Progenitor cell of endocrine pancreas (in vitro differentiated cells): ENCODE measurements at regions not wholly inside any gene's neighbourhood (a gene's known extent, or its start where the extent isn't known, plus 50 kb on each side); places are given as distances from the start of the nearest gene placed in this dataset.

Experiments
- DNase-seq: peaks from one replicate; pipeline ENCODE4 v3.0.0; 2021; ENCODE audit warnings: low spot score; ENCODE audit not compliant: unreplicated experiment
- H3K27ac Mint-ChIP-seq: 2 replicates; pipeline ENCODE4 v1.8.0; 2021; ENCODE audit warnings: mild to moderate bottlenecking, moderate library complexity, mixed read lengths
- H3K27me3 Mint-ChIP-seq: 2 replicates; pipeline ENCODE4 v1.8.0; 2021; ENCODE audit warnings: mixed read lengths
- H3K36me3 Mint-ChIP-seq: 2 replicates; pipeline ENCODE4 v1.8.0; 2022; ENCODE audit warnings: mixed read lengths; ENCODE audit not compliant: insufficient read depth
- H3K4me1 Mint-ChIP-seq: 2 replicates; pipeline ENCODE4 v1.8.0; 2021; ENCODE audit warnings: low read depth, mixed read lengths
- H3K4me3 Mint-ChIP-seq: 2 replicates; pipeline ENCODE4 v1.8.0; 2021; ENCODE audit warnings: low read depth, mild to moderate bottlenecking, moderate library complexity, mixed read lengths
- H3K9me3 Mint-ChIP-seq: 2 replicates; pipeline ENCODE4 v1.8.0; 2021; ENCODE audit warnings: low read depth, mixed read lengths
- CTCF ChIP-seq: fragments of 200-600 bp; sonication (generic); IDR thresholded peaks from one replicate; pipeline ENCODE4 v1.5.0; 2021; ENCODE audit warnings: antibody characterized with exemption, mild to moderate bottlenecking; ENCODE audit not compliant: unreplicated experiment

- Mint-ChIP-seq H3K27me3 (no peaks in the 10 kb centered on the region), H3K4me1 (peaks cover 2% of the 10 kb centered on the region), H3K4me3 (no peak overlapping the region), H3K36me3 (no peaks in the 10 kb centered on the region), H3K9me3 (peaks cover 1% of the 10 kb centered on the region), H3K27ac (no peak overlapping the region)
- DNase-seq: no peak
- no peak for TF ChIP-seq CTCF
These were observed 1767.7 kb downstream of the EFNA5 start for GRCh38 chr5:105903069-105903468.

- Mint-ChIP-seq H3K4me3 (no peak overlapping the region), H3K27me3 (no peaks in the 10 kb centered on the region), H3K27ac (no peak overlapping the region), H3K9me3 (no peaks in the 10 kb centered on the region), H3K36me3 (no peaks in the 10 kb centered on the region), H3K4me1 (peaks cover 6% of the 10 kb centered on the region)
- no peak for DNase-seq
- no peak for TF ChIP-seq CTCF
These were observed 1771.0 kb downstream of the EFNA5 start for GRCh38 chr5:105899726-105900125.

- no peaks in the 10 kb centered on the region for H3K27me3 Mint-ChIP-seq
These were observed 1772.6 kb downstream of the EFNA5 start for GRCh38 chr5:105898183-105898582.

GRCh38 chr5:105885266-105885665 lies 1785.5 kb downstream of the EFNA5 start:
- no peaks in the 10 kb centered on the region for H3K9me3 Mint-ChIP-seq
- no peak for DNase-seq
- no peak overlapping the region for H3K4me3 Mint-ChIP-seq
- H3K4me1 Mint-ChIP-seq: no peaks in the 10 kb centered on the region
- TF ChIP-seq CTCF: no peak
- H3K36me3 Mint-ChIP-seq: no peaks in the 10 kb centered on the region
- no peak overlapping the region for H3K27ac Mint-ChIP-seq
- no peaks in the 10 kb centered on the region for H3K27me3 Mint-ChIP-seq

More at GRCh38 chr5:105898183-105898582, 1772.6 kb downstream of the EFNA5 start:
- no peaks in the 10 kb centered on the region for H3K36me3 Mint-ChIP-seq
- H3K4me1 Mint-ChIP-seq: peaks cover 6% of the 10 kb centered on the region
- H3K4me3 Mint-ChIP-seq: no peak overlapping the region
- H3K27ac Mint-ChIP-seq: no peak overlapping the region
- no peak for TF ChIP-seq CTCF
- no peak for DNase-seq
- H3K9me3 Mint-ChIP-seq: no peaks in the 10 kb centered on the region

- Mint-ChIP-seq H3K9me3 (no peaks in the 10 kb centered on the region), H3K36me3 (no peaks in the 10 kb centered on the region), H3K4me1 (peaks cover 8% of the 10 kb centered on the region), H3K4me3 (no peak overlapping the region), H3K27me3 (no peaks in the 10 kb centered on the region), H3K27ac (no peak overlapping the region)
- TF ChIP-seq CTCF: no peak
- no peak for DNase-seq
These were observed 1787.7 kb downstream of the EFNA5 start for GRCh38 chr5:105882956-105883481.
